ENCODE measurements at regions not wholly inside any gene's neighbourhood (a gene's known extent, or its start where the extent isn't known, plus 50 kb on each side); places are given as distances from the start of the nearest gene placed in this dataset.

- intact Hi-C loops (cut with DNase I, micrococcal nuclease) = no loop called here
- H3K4me3 ChIP-seq = no peak overlapping the region
- no peaks in the 10 kb centered on the region for H3K36me3 ChIP-seq (ENCODE audit: low read depth)
- no peaks in the 10 kb centered on the region for H3K4me1 ChIP-seq (ENCODE audit: low read depth)
- no peak for TF ChIP-seq CTCF (IDR thresholded peaks at IDR 0.05)
- no peak for ATAC-seq
- no peaks in the 10 kb centered on the region for H3K9me3 ChIP-seq
- no peak for DNase-seq
Measured at GRCh38 chr11:116442238-116442752, 330.5 kb downstream of the BUD13 start.

- TF ChIP-seq CTCF (IDR thresholded peaks at IDR 0.05) = no peak
- no peak for DNase-seq
- intact Hi-C loops (cut with DNase I, micrococcal nuclease) = no loop called here
Measured at GRCh38 chr11:116439361-116439677, 333.5 kb downstream of the BUD13 start.

GRCh38 chr11:116438651-116439360 lies 334.0 kb downstream of the BUD13 start:
- ATAC-seq = no peak
- Histone ChIP-seq H3K36me3 (ENCODE audit: low read depth) (no peaks in the 10 kb centered on the region), H3K9me3 (no peaks in the 10 kb centered on the region), H3K4me1 (ENCODE audit: low read depth) (no peaks in the 10 kb centered on the region), H3K4me3 (no peak overlapping the region)
- DNase-seq = no peak
- intact Hi-C loops (cut with DNase I, micrococcal nuclease) = no loop called here
- TF ChIP-seq CTCF (IDR thresholded peaks at IDR 0.05) = no peak

More at GRCh38 chr11:116439361-116439677, 333.5 kb downstream of the BUD13 start:
- Histone ChIP-seq H3K4me1 (ENCODE audit: low read depth) (no peaks in the 10 kb centered on the region), H3K36me3 (ENCODE audit: low read depth) (no peaks in the 10 kb centered on the region), H3K4me3 (no peak overlapping the region), H3K9me3 (no peaks in the 10 kb centered on the region)
- ATAC-seq = no peak

- H3K4me1 ChIP-seq (ENCODE audit: low read depth) = no peaks in the 10 kb centered on the region
- intact Hi-C loops (cut with DNase I, micrococcal nuclease) = no loop called here
- no peak overlapping the region for H3K4me3 ChIP-seq
- TF ChIP-seq CTCF (IDR thresholded peaks at IDR 0.05) = no peak
- H3K36me3 ChIP-seq (ENCODE audit: low read depth) = no peaks in the 10 kb centered on the region
- DNase-seq (no peak), ATAC-seq (no peak)
- H3K9me3 ChIP-seq = no peaks in the 10 kb centered on the region
Measured at GRCh38 chr11:116434986-116435385, 337.8 kb downstream of the BUD13 start.

GRCh38 chr11:116432301-116432700 lies 340.5 kb downstream of the BUD13 start:
- no peak for ATAC-seq

More at GRCh38 chr11:116432301-116432700, 340.5 kb downstream of the BUD13 start:
- Histone ChIP-seq H3K36me3 (ENCODE audit: low read depth) (no peaks in the 10 kb centered on the region), H3K4me3 (no peak overlapping the region), H3K9me3 (no peaks in the 10 kb centered on the region), H3K4me1 (ENCODE audit: low read depth) (peaks cover 10% of the 10 kb centered on the region)
- TF ChIP-seq CTCF (IDR thresholded peaks at IDR 0.05) = no peak
- DNase-seq = no peak
- intact Hi-C loops (cut with DNase I, micrococcal nuclease) = no loop called here
